Psoas muscle (tissue), 7 donors: ENCODE measurements at regions not wholly inside any gene's neighbourhood (a gene's known extent, or its start where the extent isn't known, plus 50 kb on each side); places are given as distances from the start of the nearest gene placed in this dataset.
A peak's percentile ranks its signal among the peaks of the same experiment; 100 is the strongest.

Experiments used
- ATAC-seq, 4 donors: fragments of 200-7000 bp; cut with Tn5 transposase; one replicate each; pipeline ENCODE4 v1.9.1; 2020; ENCODE audit warnings: moderate library complexity in 3 of 4, mild to moderate bottlenecking in 2 of 4
- DNase-seq, 2 donors: peaks; one replicate each; pipeline ENCODE4 v3.0.0-alpha.2; 2020
- H3K27ac ChIP-seq: fragments of 200-600 bp; one replicate; pipeline ENCODE4 v1.8.0; 2022
- H3K27me3 ChIP-seq, 3 donors: fragments of 200-600 bp in 1 of 3; one replicate each; pipeline versions ENCODE4 v1.6.1 to v1.8.0; 2013 to 2022; ENCODE audit warnings: low read length in 2 of 3, mild to moderate bottlenecking in 2 of 3, moderate library complexity in 1 of 3; ENCODE audit not compliant: insufficient read depth in 3 of 3
- H3K36me3 ChIP-seq, 2 donors: fragments of 200-600 bp in 1 of 2; one replicate each; pipeline versions ENCODE4 v1.6.1 to v1.8.0; 2013 to 2022; ENCODE audit warnings: low read depth in 1 of 2, mild to moderate bottlenecking in 1 of 2, moderate library complexity in 1 of 2; ENCODE audit not compliant: insufficient read depth in 1 of 2
- H3K4me1 ChIP-seq: fragments of 200-600 bp; one replicate; pipeline ENCODE4 v1.8.0; 2022
- H3K4me3 ChIP-seq: fragments of 200-600 bp; one replicate; pipeline ENCODE4 v1.8.0; 2022; ENCODE audit warnings: mild to moderate bottlenecking
- H3K9me3 ChIP-seq: fragments of 200-600 bp; one replicate; pipeline ENCODE4 v1.8.0; 2022
- WGBS, 3 donors: extraction: QIAGEN DNeasy Blood & Tissue Kit; methylation state at CpG; one replicate each; pipeline versions ENCODE4 v1.1.6 to v1.1.7; 2013; 5-methylcytosine and 5-hydroxymethylcytosine counted together
- intact Hi-C, 2 donors: fragments of 100-400 bp; cut with DNase I; formaldehyde crosslinking; loops; one replicate each; pipeline versions ENCODE4 v1.11.0 to v1.14.2; 2022
- TF ChIP-seq, protein P1 (sequence below): fragments of 200-600 bp; IDR thresholded peaks from one replicate; pipeline ENCODE4 v1.8.0; 2022; ENCODE audit warnings: antibody characterized with exemption
- donor health status: healthy with polysubstance abuse.
- donor health status: DM: no; HTN: no; CAD: no; lungs with moderate emphysema.
- donor health status: Bipolar disorder and iron deficiency.
- donor health status: healthy.
- donor health status: DM: yes; HTN: yes; CAD: no.
- donor health status: DM: no; HTN: no; CAD: no.
- donor health status: DM: yes; HTN: yes; CAD: no.

DNA sequence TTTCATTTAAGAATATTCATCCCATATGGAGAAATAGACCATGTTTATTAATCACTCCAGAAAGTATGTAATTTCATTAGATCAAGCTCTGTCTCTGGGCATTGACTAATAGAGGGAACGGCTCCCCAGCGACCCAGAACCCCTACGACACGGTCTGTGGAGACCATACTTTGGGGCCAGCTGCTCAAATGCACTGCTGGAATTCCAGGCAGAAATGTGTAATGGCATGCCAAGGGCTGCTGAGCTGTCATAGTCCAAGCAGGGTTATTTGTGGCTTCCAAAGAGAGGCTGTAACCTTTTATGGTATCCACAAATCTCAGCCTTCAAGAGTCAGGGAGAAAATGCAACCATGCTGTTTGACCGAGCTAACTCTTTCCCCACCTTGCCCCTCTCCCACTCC, 755.8 kb downstream of the DHX35 start:
- intact Hi-C loops: no loop called here
- TF ChIP-seq, protein P1, sequence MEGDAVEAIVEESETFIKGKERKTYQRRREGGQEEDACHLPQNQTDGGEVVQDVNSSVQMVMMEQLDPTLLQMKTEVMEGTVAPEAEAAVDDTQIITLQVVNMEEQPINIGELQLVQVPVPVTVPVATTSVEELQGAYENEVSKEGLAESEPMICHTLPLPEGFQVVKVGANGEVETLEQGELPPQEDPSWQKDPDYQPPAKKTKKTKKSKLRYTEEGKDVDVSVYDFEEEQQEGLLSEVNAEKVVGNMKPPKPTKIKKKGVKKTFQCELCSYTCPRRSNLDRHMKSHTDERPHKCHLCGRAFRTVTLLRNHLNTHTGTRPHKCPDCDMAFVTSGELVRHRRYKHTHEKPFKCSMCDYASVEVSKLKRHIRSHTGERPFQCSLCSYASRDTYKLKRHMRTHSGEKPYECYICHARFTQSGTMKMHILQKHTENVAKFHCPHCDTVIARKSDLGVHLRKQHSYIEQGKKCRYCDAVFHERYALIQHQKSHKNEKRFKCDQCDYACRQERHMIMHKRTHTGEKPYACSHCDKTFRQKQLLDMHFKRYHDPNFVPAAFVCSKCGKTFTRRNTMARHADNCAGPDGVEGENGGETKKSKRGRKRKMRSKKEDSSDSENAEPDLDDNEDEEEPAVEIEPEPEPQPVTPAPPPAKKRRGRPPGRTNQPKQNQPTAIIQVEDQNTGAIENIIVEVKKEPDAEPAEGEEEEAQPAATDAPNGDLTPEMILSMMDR: no peak
- no peak overlapping the region for H3K4me3 ChIP-seq
- no peaks in the 10 kb centered on the region for H3K4me1 ChIP-seq
- no peaks in the 10 kb centered on the region for H3K9me3 ChIP-seq
- ATAC-seq: no peak
- WGBS, 3 donors: 40 to 50% (median 43%) methylated on average over 5 of the region's 5 CpGs
- H3K36me3 ChIP-seq: no peaks in the 10 kb centered on the region
- H3K27me3 ChIP-seq: no peaks in the 10 kb centered on the region
- no peak overlapping the region for H3K27ac ChIP-seq
- no peak for DNase-seq

GRCh38 chr20:39716796-39717341, 754.7 kb downstream of the DHX35 start:
- Histone ChIP-seq H3K27me3 (no peaks in the 10 kb centered on the region), H3K36me3 (no peaks in the 10 kb centered on the region), H3K9me3 (no peaks in the 10 kb centered on the region), H3K4me1 (no peaks in the 10 kb centered on the region), H3K4me3 (no peak overlapping the region), H3K27ac (no peak overlapping the region)
- WGBS, 3 donors: 30 to 53% (median 36%) methylated on average over 1 of the region's 1 CpG
- ATAC-seq (no peak), DNase-seq (no peak)
- TF ChIP-seq, protein P1: no peak
- intact Hi-C loops: no loop called here

DNA sequence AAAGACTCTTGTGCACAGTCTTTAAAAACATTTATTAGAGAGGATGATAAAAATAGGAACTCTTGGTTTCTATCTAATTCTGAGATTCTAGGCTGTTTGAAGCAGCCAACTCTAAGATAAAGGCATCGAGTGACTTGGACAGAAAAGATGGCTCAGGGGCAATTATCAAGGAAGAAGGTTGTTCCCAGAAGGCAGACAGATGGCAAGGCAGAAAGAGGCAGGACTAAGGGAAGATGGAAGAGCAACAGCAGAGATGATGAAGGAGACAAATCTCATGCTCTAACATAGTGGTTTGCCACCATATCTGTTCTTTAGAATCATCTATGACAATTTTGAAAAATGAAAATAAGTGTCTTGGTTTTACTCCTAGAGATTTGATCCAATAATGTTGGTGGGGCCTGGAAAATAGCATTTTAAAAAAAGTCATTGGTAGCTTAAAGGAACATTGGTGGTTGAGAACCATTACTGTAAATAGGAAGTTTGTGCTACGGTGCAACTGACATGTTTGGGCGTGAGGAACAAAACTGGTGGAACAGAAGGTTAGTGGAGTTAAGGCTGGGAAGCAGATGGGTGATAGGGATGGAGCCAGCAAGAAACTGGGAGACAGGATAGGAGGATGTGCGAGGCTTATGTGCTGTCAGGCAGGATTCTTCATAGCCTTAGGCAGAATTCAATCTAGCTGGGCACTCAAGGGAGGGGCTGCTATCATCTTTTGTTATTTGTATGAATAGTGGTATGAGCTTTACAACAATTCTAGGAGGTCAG, 751.1 kb downstream of the DHX35 start:
- intact Hi-C loops: no loop called here
- Histone ChIP-seq H3K27me3 (no peaks in the 10 kb centered on the region), H3K4me1 (no peaks in the 10 kb centered on the region), H3K4me3 (no peak overlapping the region), H3K9me3 (no peaks in the 10 kb centered on the region), H3K36me3 (no peaks in the 10 kb centered on the region), H3K27ac (no peak overlapping the region)
- TF ChIP-seq, protein P1: no peak
- 87 to 97% (median 91%) methylated on average over 4 of the region's 4 CpGs for whole genome bisulfite sequencing, 3 donors
- DNase-seq: no peak
- no peak for ATAC-seq

DNA sequence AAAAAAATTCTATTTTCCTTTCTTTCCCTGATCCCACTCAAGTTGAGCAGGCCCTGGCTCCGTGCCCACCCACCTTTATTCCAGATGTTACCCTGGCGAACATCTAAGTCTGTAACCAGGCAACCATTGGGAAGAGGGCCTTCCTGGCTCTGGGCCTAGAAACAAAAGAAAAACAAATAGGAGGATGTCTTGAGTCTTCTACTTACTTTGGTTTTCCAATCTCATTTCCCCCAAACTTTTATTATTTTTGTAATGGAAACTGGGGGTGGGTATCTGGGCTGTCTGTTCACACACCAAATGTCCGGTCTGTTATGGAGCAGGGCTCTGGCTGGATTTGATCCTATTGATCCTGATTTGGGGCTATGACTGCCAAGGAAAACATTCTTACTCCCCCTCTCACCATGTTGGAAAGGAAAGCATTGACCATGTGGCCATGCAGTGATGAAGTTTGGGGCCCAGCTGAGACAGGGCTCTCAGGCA, 744.1 kb downstream of the DHX35 start:
- peak in 1 of 2 donors; percentile 17 for DNase-seq
- ATAC-seq: no peak
- intact Hi-C loops: no loop called here

More for the DNA sequence above, 744.1 kb downstream of the DHX35 start:
- H3K9me3 ChIP-seq: no peaks in the 10 kb centered on the region
- no peaks in the 10 kb centered on the region for H3K4me1 ChIP-seq
- no peaks in the 10 kb centered on the region for H3K36me3 ChIP-seq
- WGBS, 3 donors: 41 to 56% (median 50%) methylated on average over 3 of the region's 3 CpGs
- H3K27me3 ChIP-seq: no peaks in the 10 kb centered on the region
- H3K27ac ChIP-seq: no peak overlapping the region
- H3K4me3 ChIP-seq: no peak overlapping the region
- TF ChIP-seq, protein P1: no peak
